K562 (cell line): ENCODE measurements at regions not wholly inside any gene's neighbourhood (a gene's known extent, or its start where the extent isn't known, plus 50 kb on each side); places are given as distances from the start of the nearest gene placed in this dataset.

Experiments used
- HMG20A ChIP-seq: fragments of 450-650 bp; formaldehyde crosslinking; conservative IDR thresholded peaks from 2 replicates; pipeline ENCODE4 v1.4.0; 2020; ENCODE audit warnings: mild to moderate bottlenecking, mixed read lengths
- MYC ChIP-seq, 2 experiments: fragments of 250-450 bp in 1 of 2; sonication (Bioruptor Pico) in 1 of 2; IDR thresholded peaks; 2 replicates each; pipeline versions ENCODE4 v1.5.1 to v1.6.1; 2012 to 2021; ENCODE audit warnings: low read depth in 2 of 2, borderline replicate concordance in 1 of 2, improper control_type of control experiment in 1 of 2, low read length in 1 of 2, mild to moderate bottlenecking in 1 of 2, moderate library complexity in 1 of 2
- PCBP2 ChIP-seq: fragments of 200-400 bp; formaldehyde crosslinking; IDR thresholded peaks from 2 replicates; pipeline ENCODE4 v1.6.1; 2018; ENCODE audit warnings: low read length, low read depth, mild to moderate bottlenecking, moderate library complexity; ENCODE audit not compliant: poor library complexity, severe bottlenecking
- SIRT6 ChIP-seq: IDR thresholded peaks from one replicate; pipeline ENCODE4 v1.6.1; 2012; ENCODE audit warnings: low read depth, mild to moderate bottlenecking, control low read depth, inconsistent platforms, low read length, moderate library complexity
- STAT5B ChIP-seq: fragments of 250-450 bp; sonication (Bioruptor Pico); IDR thresholded peaks from 2 replicates; pipeline ENCODE4 v1.8.0; 2021; ENCODE audit warnings: mild to moderate bottlenecking, inconsistent platforms

DNA sequence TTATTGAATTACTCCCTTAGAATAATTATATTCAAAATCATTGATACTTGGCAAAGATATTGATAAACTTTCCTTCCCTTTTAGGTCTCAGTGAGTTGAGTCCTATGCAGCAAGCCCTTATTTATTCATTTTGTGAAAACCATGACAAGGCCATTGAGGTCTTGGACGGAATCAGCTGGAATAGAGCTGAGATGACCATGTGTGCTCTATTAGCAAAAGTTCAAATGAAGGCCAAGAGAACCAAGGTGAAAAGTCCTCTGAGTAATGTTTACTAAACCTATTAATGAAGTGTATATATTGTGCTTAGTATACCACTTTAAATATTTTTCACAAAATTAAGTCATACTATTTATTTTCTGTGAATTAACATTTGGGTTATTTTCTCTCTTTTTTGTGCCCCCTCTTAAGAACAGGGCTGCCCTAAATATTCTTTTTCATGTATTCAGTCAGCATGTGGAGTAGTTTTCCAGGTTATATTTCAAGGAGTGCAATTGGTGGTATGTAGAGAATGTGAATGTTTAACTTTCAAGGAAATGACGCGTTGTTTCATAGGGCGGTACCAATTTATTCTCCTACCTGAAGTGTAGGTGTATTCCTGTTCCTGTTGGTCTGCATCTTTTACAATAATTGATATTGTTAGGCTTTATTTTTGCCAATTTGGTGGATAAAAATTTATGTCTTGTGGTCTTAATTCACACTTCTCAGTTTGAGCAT lies 201.4 kb downstream of the TTC6 start:
- no peak for TF ChIP-seq MYC (IDR thresholded peaks at IDR 0.05; ENCODE audit: low read depth, low read length)
- no peak for TF ChIP-seq MYC (CRISPR knock-in tag; IDR thresholded peaks at IDR 0.05; ENCODE audit: borderline replicate concordance, low read depth)
- no peak for TF ChIP-seq HMG20A (CRISPR knock-in tag)
- TF ChIP-seq SIRT6, result no peak
- no peak for TF ChIP-seq STAT5B (CRISPR knock-in tag)
- TF ChIP-seq PCBP2, result no peak
